ENCODE measurements at regions not wholly inside any gene's neighbourhood (a gene's known extent, or its start where the extent isn't known, plus 50 kb on each side); places are given as distances from the start of the nearest gene placed in this dataset.

GRCh38 chr3:89577637-89578530 lies 470.5 kb downstream of the EPHA3 start:
- no peak for TF ChIP-seq CREB5 (CRISPR knock-in tag; IDR thresholded peaks at IDR 0.05; ENCODE audit: low read depth)
- TF ChIP-seq ZFP30 (CRISPR knock-in tag; IDR thresholded peaks at IDR 0.05) = no peak
- no peak for TF ChIP-seq ARNTL (CRISPR knock-in tag; IDR thresholded peaks at IDR 0.05; ENCODE audit: borderline replicate concordance, low read depth)
- no peak for TF ChIP-seq OSR1 (CRISPR knock-in tag; IDR thresholded peaks at IDR 0.05)
- TF ChIP-seq GLIS3 (CRISPR knock-in tag; IDR thresholded peaks at IDR 0.05) = no peak
- no peak for TF ChIP-seq CSRNP3 (CRISPR knock-in tag; IDR thresholded peaks at IDR 0.05)
- TF ChIP-seq BACH2 (CRISPR knock-in tag; IDR thresholded peaks at IDR 0.05; ENCODE audit: borderline replicate concordance) = no peak
- no peak for TF ChIP-seq PPARA (CRISPR knock-in tag; IDR thresholded peaks at IDR 0.05; ENCODE audit: borderline replicate concordance)
- no peak for TF ChIP-seq ESRRG (CRISPR knock-in tag; IDR thresholded peaks at IDR 0.05)
- no peak for TF ChIP-seq ZNF70 (CRISPR knock-in tag; IDR thresholded peaks at IDR 0.05)
- TF ChIP-seq RARB (CRISPR knock-in tag; IDR thresholded peaks at IDR 0.05) = no peak
- TF ChIP-seq SNAI2 (CRISPR knock-in tag; IDR thresholded peaks at IDR 0.05) = no peak
- no peak for TF ChIP-seq TSHZ2 (CRISPR knock-in tag; IDR thresholded peaks at IDR 0.05)
- TF ChIP-seq PATZ1 (CRISPR knock-in tag; IDR thresholded peaks at IDR 0.05; ENCODE audit: borderline replicate concordance) = no peak
- TF ChIP-seq ZFP3 (CRISPR knock-in tag; IDR thresholded peaks at IDR 0.05) = no peak
- TF ChIP-seq ZNF8 (CRISPR knock-in tag; IDR thresholded peaks at IDR 0.05) = no peak
- TF ChIP-seq ZNF565 (CRISPR knock-in tag; conservative IDR thresholded peaks at IDR 0.05; ENCODE audit: low read depth) = no peak
- ATAC-seq = no peak

- ATAC-seq = no peak
Observed at GRCh38 chr3:89580859-89581258, 473.4 kb downstream of the EPHA3 start.

GRCh38 chr3:89584398-89584797 lies 477.0 kb downstream of the EPHA3 start:
- ATAC-seq = no peak
- TF ChIP-seq RARB (CRISPR knock-in tag; IDR thresholded peaks at IDR 0.05) = no peak
- no peak for TF ChIP-seq PPARA (CRISPR knock-in tag; IDR thresholded peaks at IDR 0.05; ENCODE audit: borderline replicate concordance)
- no peak for TF ChIP-seq TCF4 (CRISPR knock-in tag; IDR thresholded peaks at IDR 0.05; ENCODE audit: borderline replicate concordance)
- TF ChIP-seq ZFP3 (CRISPR knock-in tag; IDR thresholded peaks at IDR 0.05) = no peak

More at GRCh38 chr3:89580859-89581258, 473.4 kb downstream of the EPHA3 start:
- TF ChIP-seq BACH2 (CRISPR knock-in tag; IDR thresholded peaks at IDR 0.05; ENCODE audit: borderline replicate concordance) = no peak

- ATAC-seq = no peak
- TF ChIP-seq ZFP3 (CRISPR knock-in tag; IDR thresholded peaks at IDR 0.05) = no peak
- no peak for TF ChIP-seq PPARA (CRISPR knock-in tag; IDR thresholded peaks at IDR 0.05; ENCODE audit: borderline replicate concordance)
- TF ChIP-seq RARB (CRISPR knock-in tag; IDR thresholded peaks at IDR 0.05) = no peak
- TF ChIP-seq SNAI2 (CRISPR knock-in tag; IDR thresholded peaks at IDR 0.05) = no peak
- TF ChIP-seq ZNF565 (CRISPR knock-in tag; conservative IDR thresholded peaks at IDR 0.05; ENCODE audit: low read depth) = no peak
- no peak for TF ChIP-seq POU6F1 (CRISPR knock-in tag; IDR thresholded peaks at IDR 0.05; ENCODE audit: borderline replicate concordance, low read depth)
- no peak for TF ChIP-seq ARNTL (CRISPR knock-in tag; IDR thresholded peaks at IDR 0.05; ENCODE audit: borderline replicate concordance, low read depth)
- no peak for TF ChIP-seq CSRNP3 (CRISPR knock-in tag; IDR thresholded peaks at IDR 0.05)
- no peak for TF ChIP-seq ZNF8 (CRISPR knock-in tag; IDR thresholded peaks at IDR 0.05)
- TF ChIP-seq TOX (CRISPR knock-in tag; IDR thresholded peaks at IDR 0.05; ENCODE audit: borderline replicate concordance) = no peak
- no peak for TF ChIP-seq ESRRG (CRISPR knock-in tag; IDR thresholded peaks at IDR 0.05)
- no peak for TF ChIP-seq PATZ1 (CRISPR knock-in tag; IDR thresholded peaks at IDR 0.05; ENCODE audit: borderline replicate concordance)
- no peak for TF ChIP-seq OSR1 (CRISPR knock-in tag; IDR thresholded peaks at IDR 0.05)
- TF ChIP-seq TCF4 (CRISPR knock-in tag; IDR thresholded peaks at IDR 0.05; ENCODE audit: borderline replicate concordance) = no peak
- TF ChIP-seq CSDC2 (CRISPR knock-in tag; IDR thresholded peaks at IDR 0.05) = no peak
Observed at GRCh38 chr3:89586256-89586655, 478.8 kb downstream of the EPHA3 start.

Data from SK-N-SH treated with all-trans-retinoic acid at 6 μM for 48 hours (cell line).